ENCODE measurements at regions not wholly inside any gene's neighbourhood (a gene's known extent, or its start where the extent isn't known, plus 50 kb on each side); places are given as distances from the start of the nearest gene placed in this dataset. TPM values are rescaled to one million over a fixed set of nuclear protein-coding genes. Genes with fewer than 3 reads are reported as not detected.
A peak's percentile ranks its signal among the peaks of the same experiment; 100 is the strongest.
"Not testable (repeated sequence)": the region's sequence is repeated elsewhere in the genome, so short reads cannot be mapped to it uniquely, and the experiment has no call there.

GRCh38 chr9:111099199-111100008 lies 61.1 kb upstream of the LPAR1 start:
- Histone ChIP-seq H3K4me1 (ENCODE audit: control insufficient read depth, insufficient read depth, low read length) (no peaks in the 10 kb centered on the region), H3K4me3 (ENCODE audit: low read depth, low read length) (no peak overlapping the region), H3K9me3 (ENCODE audit: control insufficient read depth, insufficient read depth, low read length) (no peaks in the 10 kb centered on the region), H3K27ac (ENCODE audit: low read depth, low read length) (no peak overlapping the region), H3K36me3 (ENCODE audit: control insufficient read depth, insufficient read depth, low read length) (no peaks in the 10 kb centered on the region), H3K27me3 (ENCODE audit: control insufficient read depth, insufficient read depth, low read length) (no peaks in the 10 kb centered on the region)
- WGBS (ENCODE audit: insufficient coverage) = 64% methylated on average over 4 of the region's 9 CpGs
- peak in 1 of 6 donors; percentile 71 for DNase-seq (ENCODE audit: low read depth in 4 of 6, low spot score in 6 of 6)

- no CpG with 5 or more reads among the region's 4 CpGs for WGBS (ENCODE audit: insufficient coverage)
Measured at GRCh38 chr9:111098093-111098492, 59.8 kb upstream of the LPAR1 start.

DNA sequence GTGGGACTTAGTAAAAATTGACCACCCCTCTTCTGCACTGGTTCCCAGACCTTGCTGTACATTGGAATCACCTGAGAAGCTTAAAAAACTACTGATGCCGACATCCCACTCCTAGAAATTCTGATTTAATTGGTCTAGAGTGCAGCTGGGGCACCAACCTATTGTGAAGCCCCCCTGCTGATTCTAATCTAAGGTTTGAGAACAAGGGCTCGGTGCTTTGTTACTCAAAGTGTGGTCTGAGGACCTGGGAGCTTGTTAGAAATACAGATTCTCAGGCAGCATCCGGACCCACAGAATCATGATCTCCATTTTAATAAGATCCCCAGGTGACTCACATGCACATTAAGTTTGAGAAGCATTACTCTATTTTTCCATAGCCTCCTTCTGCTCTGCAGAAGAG lies 57.8 kb upstream of the LPAR1 start:
- Histone ChIP-seq H3K4me1 (ENCODE audit: control insufficient read depth, insufficient read depth, low read length) (no peaks in the 10 kb centered on the region), H3K27ac (ENCODE audit: low read depth, low read length) (no peak overlapping the region), H3K27me3 (ENCODE audit: control insufficient read depth, insufficient read depth, low read length) (no peaks in the 10 kb centered on the region), H3K9me3 (ENCODE audit: control insufficient read depth, insufficient read depth, low read length) (no peaks in the 10 kb centered on the region), H3K4me3 (ENCODE audit: low read depth, low read length) (no peak overlapping the region), H3K36me3 (ENCODE audit: control insufficient read depth, insufficient read depth, low read length) (no peaks in the 10 kb centered on the region)
- 100% methylated on average over 1 of the region's 3 CpGs for WGBS (ENCODE audit: insufficient coverage)
- no peak for DNase-seq (ENCODE audit: low read depth in 4 of 6, low spot score in 6 of 6)

More at GRCh38 chr9:111098093-111098492, 59.8 kb upstream of the LPAR1 start:
- no peak for DNase-seq (ENCODE audit: low read depth in 4 of 6, low spot score in 6 of 6)
- no peaks in the 10 kb centered on the region for H3K36me3 ChIP-seq (ENCODE audit: control insufficient read depth, insufficient read depth, low read length)
- H3K27ac ChIP-seq (ENCODE audit: low read depth, low read length) = no peak overlapping the region
- no peaks in the 10 kb centered on the region for H3K27me3 ChIP-seq (ENCODE audit: control insufficient read depth, insufficient read depth, low read length)
- H3K4me3 ChIP-seq (ENCODE audit: low read depth, low read length) = no peak overlapping the region
- H3K9me3 ChIP-seq (ENCODE audit: control insufficient read depth, insufficient read depth, low read length) = no peaks in the 10 kb centered on the region
- H3K4me1 ChIP-seq (ENCODE audit: control insufficient read depth, insufficient read depth, low read length) = no peaks in the 10 kb centered on the region

- no peak for DNase-seq (ENCODE audit: low read depth in 4 of 6, low spot score in 6 of 6)
- H3K27ac ChIP-seq (ENCODE audit: low read depth, low read length) = no peak overlapping the region
- H3K4me1 ChIP-seq (ENCODE audit: control insufficient read depth, insufficient read depth, low read length) = no peaks in the 10 kb centered on the region
- no peaks in the 10 kb centered on the region for H3K9me3 ChIP-seq (ENCODE audit: control insufficient read depth, insufficient read depth, low read length)
- 57% methylated on average over 2 of the region's 4 CpGs for WGBS (ENCODE audit: insufficient coverage)
- H3K36me3 ChIP-seq (ENCODE audit: control insufficient read depth, insufficient read depth, low read length) = no peaks in the 10 kb centered on the region
- H3K4me3 ChIP-seq (ENCODE audit: low read depth, low read length) = no peak overlapping the region
- H3K27me3 ChIP-seq (ENCODE audit: control insufficient read depth, insufficient read depth, low read length) = no peaks in the 10 kb centered on the region
Measured at GRCh38 chr9:111095441-111095840, 57.2 kb upstream of the LPAR1 start.

- no peaks in the 10 kb centered on the region for H3K27me3 ChIP-seq (ENCODE audit: control insufficient read depth, insufficient read depth, low read length)
- no peaks in the 10 kb centered on the region for H3K36me3 ChIP-seq (ENCODE audit: control insufficient read depth, insufficient read depth, low read length)
- no peak for DNase-seq (ENCODE audit: low read depth in 4 of 6, low spot score in 6 of 6)
- no peaks in the 10 kb centered on the region for H3K4me1 ChIP-seq (ENCODE audit: control insufficient read depth, insufficient read depth, low read length)
- no peak overlapping the region for H3K27ac ChIP-seq (ENCODE audit: low read depth, low read length)
- no peak overlapping the region for H3K4me3 ChIP-seq (ENCODE audit: low read depth, low read length)
- H3K9me3 ChIP-seq (ENCODE audit: control insufficient read depth, insufficient read depth, low read length) = no peaks in the 10 kb centered on the region
Measured at GRCh38 chr9:111094958-111095357, 56.7 kb upstream of the LPAR1 start.

GRCh38 chr9:111094433-111094924 lies 56.2 kb upstream of the LPAR1 start:
- WGBS (ENCODE audit: insufficient coverage) = no CpG with 5 or more reads among the region's 2 CpGs
- no peak for DNase-seq (ENCODE audit: low read depth in 4 of 6, low spot score in 6 of 6)

GRCh38 chr9:111092167-111092566 lies 53.9 kb upstream of the LPAR1 start:
- H3K36me3 ChIP-seq (ENCODE audit: control insufficient read depth, insufficient read depth, low read length); H3K27ac ChIP-seq (ENCODE audit: low read depth, low read length); H3K4me3 ChIP-seq (ENCODE audit: low read depth, low read length); H3K27me3 ChIP-seq (ENCODE audit: control insufficient read depth, insufficient read depth, low read length); H3K4me1 ChIP-seq (ENCODE audit: control insufficient read depth, insufficient read depth, low read length); H3K9me3 ChIP-seq (ENCODE audit: control insufficient read depth, insufficient read depth, low read length); DNase-seq (ENCODE audit: low read depth in 4 of 6, low spot score in 6 of 6): not testable (repeated sequence)
- WGBS (ENCODE audit: insufficient coverage) = no CpG with 5 or more reads among the region's 1 CpG

More at GRCh38 chr9:111094433-111094924, 56.2 kb upstream of the LPAR1 start:
- Histone ChIP-seq H3K4me3 (ENCODE audit: low read depth, low read length) (no peak overlapping the region), H3K36me3 (ENCODE audit: control insufficient read depth, insufficient read depth, low read length) (no peaks in the 10 kb centered on the region), H3K4me1 (ENCODE audit: control insufficient read depth, insufficient read depth, low read length) (no peaks in the 10 kb centered on the region), H3K27ac (ENCODE audit: low read depth, low read length) (no peak overlapping the region), H3K9me3 (ENCODE audit: control insufficient read depth, insufficient read depth, low read length) (no peaks in the 10 kb centered on the region), H3K27me3 (ENCODE audit: control insufficient read depth, insufficient read depth, low read length) (no peaks in the 10 kb centered on the region)

Small RNA genes in the stretch of these regions (small RNA-seq; reads per million reads assigned to genes)
- not detected for gene MIR7702 (ENCODE audit: low replicate concordance)
- gene RNY4P18 (ENCODE audit: low replicate concordance) = 0.45 reads per million, percentile 51 among the genes with 10 or more reads in this experiment
